IPS-NIHi11 (cell line): ENCODE measurements at regions not wholly inside any gene's neighbourhood (a gene's known extent, or its start where the extent isn't known, plus 50 kb on each side); places are given as distances from the start of the nearest gene placed in this dataset.

Experiments used
- DNase-seq: peaks from one replicate; pipeline ENCODE4 v3.0.0; 2012; ENCODE audit warnings: mixed read lengths, low spot score

DNA sequence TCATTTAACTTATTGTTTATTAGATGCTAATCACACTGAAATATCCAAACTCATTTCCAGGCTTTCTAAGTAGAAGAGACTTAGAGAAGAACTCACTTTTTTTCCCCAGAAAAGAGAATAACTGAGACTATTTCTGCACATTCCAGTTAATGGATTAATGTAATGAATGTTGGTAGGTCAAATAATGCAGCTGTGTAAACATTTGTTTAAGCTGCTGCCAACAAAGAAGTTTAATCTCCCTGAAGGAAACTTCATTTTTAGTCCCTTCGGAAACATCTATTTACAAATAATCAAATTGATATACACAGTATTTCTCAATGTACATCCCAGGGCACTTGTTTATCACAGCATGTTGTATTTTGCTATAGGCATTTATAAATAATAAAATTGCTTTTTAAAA lies 126.9 kb downstream of the KCNS3 start:
- DNase-seq = no peak

DNA sequence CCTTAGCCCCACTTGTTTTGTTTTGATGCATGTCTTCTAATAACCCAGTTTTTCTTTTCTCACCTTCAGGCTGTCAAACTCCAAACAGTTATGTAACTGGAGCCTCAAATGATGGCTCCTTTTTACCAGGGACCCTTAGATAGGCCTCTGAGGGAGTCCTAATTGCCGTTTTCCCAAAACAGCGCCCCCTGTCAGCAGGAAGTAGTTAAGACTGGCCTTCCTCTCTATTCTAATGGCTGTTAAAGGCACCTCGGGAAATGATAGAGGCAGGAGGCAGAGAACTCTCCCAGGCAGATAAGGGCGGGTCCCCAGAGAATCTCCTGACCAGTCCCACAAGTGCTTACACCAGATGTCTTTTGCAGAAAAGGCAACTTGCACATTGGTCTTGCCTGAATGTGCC lies 123.2 kb downstream of the KCNS3 start:
- DNase-seq = no peak

DNA sequence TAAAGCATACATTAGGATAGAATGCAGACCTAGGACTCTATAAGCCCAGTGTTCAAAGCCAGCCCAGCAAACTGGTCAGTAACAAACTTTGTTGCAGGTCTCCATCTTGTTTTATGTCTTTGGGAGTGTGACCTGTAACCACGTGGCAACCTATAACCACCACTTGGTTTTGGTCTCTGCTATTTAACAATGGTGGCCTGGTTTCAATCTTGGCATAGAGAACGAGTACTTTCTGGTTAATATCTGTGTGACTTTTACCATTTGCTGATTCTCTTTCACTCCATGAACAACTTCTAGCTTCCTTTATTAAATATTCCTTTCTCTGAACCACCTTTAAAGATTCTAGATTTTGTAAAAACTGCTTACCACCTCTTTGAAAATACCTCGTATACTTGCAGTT lies 118.5 kb downstream of the KCNS3 start:
- no peak for DNase-seq

DNA sequence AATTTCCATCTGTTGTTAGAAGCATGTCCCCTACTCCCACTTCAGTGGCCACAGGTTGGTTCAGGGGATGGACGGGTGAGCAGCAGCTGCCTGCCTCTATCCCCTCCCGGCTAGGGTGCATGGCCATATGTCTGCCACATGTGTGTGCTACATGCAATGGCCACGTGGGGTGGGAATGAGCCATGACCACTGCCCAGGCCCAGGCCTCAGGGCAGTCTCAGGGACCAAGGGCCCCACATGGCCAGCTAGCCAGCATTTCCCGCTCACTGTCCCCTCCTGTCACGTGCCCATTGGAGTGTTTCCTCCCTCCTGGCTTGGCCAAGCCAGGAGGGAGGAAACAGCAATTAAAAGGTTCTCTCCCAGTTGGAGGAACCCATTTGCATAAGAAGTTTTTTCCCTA lies 117.1 kb downstream of the KCNS3 start:
- no peak for DNase-seq
